Thyroid gland (tissue), 4 donors: ENCODE measurements at regions not wholly inside any gene's neighbourhood (a gene's known extent, or its start where the extent isn't known, plus 50 kb on each side); places are given as distances from the start of the nearest gene placed in this dataset.

Source experiments
- POLR2A ChIP-seq, 2 donors: fragments of 450-650 bp; IDR thresholded peaks; one replicate each; pipeline ENCODE4 v1.6.1; 2017; ENCODE audit warnings: antibody characterized with exemption in 2 of 2, mild to moderate bottlenecking in 2 of 2, moderate library complexity in 1 of 2
- TF ChIP-seq, protein P1 (sequence below), 6 experiments: fragments of 200-600 bp in 3 of 6; fragments of 450-650 bp in 3 of 6; sonication (generic) in 3 of 6; IDR thresholded peaks; one replicate each; pipeline ENCODE4 v1.5.1; 2016 to 2019; ENCODE audit warnings: antibody characterized with exemption in 6 of 6, mild to moderate bottlenecking in 2 of 6, inconsistent platforms in 1 of 6, moderate library complexity in 1 of 6

DNA sequence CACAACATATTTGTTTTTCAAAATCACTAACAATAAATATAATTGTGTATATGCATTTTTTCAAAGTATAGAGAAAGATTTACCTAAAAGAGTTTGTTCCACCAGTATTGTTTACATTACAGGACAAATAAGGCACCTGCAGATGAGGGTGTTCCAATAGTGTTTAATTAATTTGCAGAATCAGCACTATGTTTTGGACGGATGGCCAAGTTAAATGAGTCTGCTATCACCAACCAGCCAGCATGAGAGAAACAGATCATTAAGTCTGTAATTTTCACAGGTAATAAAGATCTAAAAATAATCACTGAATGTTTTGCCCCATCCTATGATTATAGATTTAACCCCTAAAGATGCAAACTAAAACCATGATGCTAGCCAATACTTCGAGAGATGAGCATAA, 2247.0 kb downstream of the NCAM2 start:
- TF ChIP-seq, protein P1, sequence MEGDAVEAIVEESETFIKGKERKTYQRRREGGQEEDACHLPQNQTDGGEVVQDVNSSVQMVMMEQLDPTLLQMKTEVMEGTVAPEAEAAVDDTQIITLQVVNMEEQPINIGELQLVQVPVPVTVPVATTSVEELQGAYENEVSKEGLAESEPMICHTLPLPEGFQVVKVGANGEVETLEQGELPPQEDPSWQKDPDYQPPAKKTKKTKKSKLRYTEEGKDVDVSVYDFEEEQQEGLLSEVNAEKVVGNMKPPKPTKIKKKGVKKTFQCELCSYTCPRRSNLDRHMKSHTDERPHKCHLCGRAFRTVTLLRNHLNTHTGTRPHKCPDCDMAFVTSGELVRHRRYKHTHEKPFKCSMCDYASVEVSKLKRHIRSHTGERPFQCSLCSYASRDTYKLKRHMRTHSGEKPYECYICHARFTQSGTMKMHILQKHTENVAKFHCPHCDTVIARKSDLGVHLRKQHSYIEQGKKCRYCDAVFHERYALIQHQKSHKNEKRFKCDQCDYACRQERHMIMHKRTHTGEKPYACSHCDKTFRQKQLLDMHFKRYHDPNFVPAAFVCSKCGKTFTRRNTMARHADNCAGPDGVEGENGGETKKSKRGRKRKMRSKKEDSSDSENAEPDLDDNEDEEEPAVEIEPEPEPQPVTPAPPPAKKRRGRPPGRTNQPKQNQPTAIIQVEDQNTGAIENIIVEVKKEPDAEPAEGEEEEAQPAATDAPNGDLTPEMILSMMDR (IDR thresholded peaks at IDR 0.05), result no peak
- no peak for TF ChIP-seq POLR2A (IDR thresholded peaks at IDR 0.05)
